Loucy (cell line): ENCODE measurements at regions not wholly inside any gene's neighbourhood (a gene's known extent, or its start where the extent isn't known, plus 50 kb on each side); places are given as distances from the start of the nearest gene placed in this dataset.

Experiments used
- H2AFZ ChIP-seq: fragments of 200-600 bp; sonication (generic); 2 replicates; pipeline ENCODE4 v1.6.0; 2016; ENCODE audit warnings: antibody characterized with exemption, mild to moderate bottlenecking, low read length, moderate library complexity
- H3F3A ChIP-seq: fragments of 200-600 bp; 2 replicates; pipeline ENCODE4 v1.6.0; 2016; ENCODE audit warnings: antibody characterized with exemption, low read depth, mild to moderate bottlenecking
- H3K27me3 ChIP-seq: fragments of 200-600 bp; sonication (generic); 2 replicates; pipeline ENCODE4 v1.6.1; 2014; ENCODE audit warnings: low read length, mild to moderate bottlenecking; ENCODE audit not compliant: insufficient read depth, poor library complexity, severe bottlenecking
- H3K36me3 ChIP-seq: fragments of 200-600 bp; sonication (generic); 2 replicates; pipeline ENCODE4 v1.6.1; 2016; ENCODE audit warnings: low read length; ENCODE audit not compliant: insufficient read depth
- H3K4me1 ChIP-seq: fragments of 200-600 bp; sonication (generic); 2 replicates; pipeline ENCODE4 v1.5.1; 2014; ENCODE audit warnings: low read length, mild to moderate bottlenecking; ENCODE audit not compliant: insufficient read depth, poor library complexity, severe bottlenecking
- H3K4me2 ChIP-seq: fragments of 200-600 bp; sonication (generic); 2 replicates; pipeline ENCODE4 v1.6.0; 2014; ENCODE audit warnings: antibody characterized with exemption, low read length, low read depth, mild to moderate bottlenecking; ENCODE audit not compliant: poor library complexity, severe bottlenecking
- H3K4me3 ChIP-seq: fragments of 200-600 bp; sonication (generic); 2 replicates; pipeline ENCODE4 v1.5.1; 2014; ENCODE audit warnings: low read length, mild to moderate bottlenecking, mixed read lengths; ENCODE audit not compliant: poor library complexity, severe bottlenecking
- H3K79me2 ChIP-seq: fragments of 200-600 bp; sonication (generic); 2 replicates; pipeline ENCODE4 v1.6.1; 2014; ENCODE audit warnings: low read length; ENCODE audit not compliant: insufficient read depth
- H3K9ac ChIP-seq: fragments of 200-600 bp; sonication (generic); 2 replicates; pipeline ENCODE4 v1.6.0; 2014; ENCODE audit warnings: mild to moderate bottlenecking, low read depth, low read length, moderate library complexity; ENCODE audit not compliant: poor library complexity, severe bottlenecking
- H3K9me2 ChIP-seq: fragments of 200-600 bp; sonication (generic); replicated peaks from 2 replicates; pipeline ENCODE4 v1.6.1; 2016; ENCODE audit warnings: low read depth, low read length, mixed read lengths
- H3K9me3 ChIP-seq: fragments of 200-600 bp; sonication (generic); 2 replicates; pipeline ENCODE4 v1.6.1; 2014; ENCODE audit warnings: mild to moderate bottlenecking, antibody characterized with exemption, low read length, low read depth; ENCODE audit not compliant: insufficient read depth
- H4K20me1 ChIP-seq: fragments of 200-600 bp; sonication (generic); 2 replicates; pipeline ENCODE4 v1.6.0; 2014; ENCODE audit warnings: antibody characterized with exemption, low read length, mild to moderate bottlenecking; ENCODE audit not compliant: insufficient read depth, poor library complexity, severe bottlenecking
- CTCF ChIP-seq: fragments of 200-600 bp; sonication (generic); conservative IDR thresholded peaks from 2 replicates; pipeline ENCODE4 v1.5.1; 2014; ENCODE audit warnings: mild to moderate bottlenecking, antibody characterized with exemption, low read length
- EZH2phosphoT487 ChIP-seq: fragments of 200-600 bp; IDR thresholded peaks from 2 replicates; pipeline ENCODE4 v1.6.1; 2018; ENCODE audit warnings: antibody characterized with exemption, mild to moderate bottlenecking, moderate library complexity, borderline replicate concordance

GRCh38 chr4:26145212-26145611 lies 175.6 kb upstream of the RBPJ start:
- Histone ChIP-seq H3K4me2 (no peak overlapping the region), H3K4me3 (no peak overlapping the region), H2AFZ (no peak overlapping the region)

GRCh38 chr4:26148927-26149326 lies 171.9 kb upstream of the RBPJ start:
- H3K79me2 ChIP-seq = no peaks in the 10 kb centered on the region
- H3K4me3 ChIP-seq = no peak overlapping the region
- H3K9me2 ChIP-seq = no peaks in the 10 kb centered on the region
- H3K4me2 ChIP-seq = no peak overlapping the region
- H3K27me3 ChIP-seq = no peaks in the 10 kb centered on the region
- H3K9ac ChIP-seq = no peak overlapping the region
- H3K9me3 ChIP-seq = no peaks in the 10 kb centered on the region
- TF ChIP-seq EZH2phosphoT487 (no peak), CTCF (no peak)
- H3F3A ChIP-seq = no peaks in the 10 kb centered on the region
- no peaks in the 10 kb centered on the region for H3K36me3 ChIP-seq
- no peaks in the 10 kb centered on the region for H4K20me1 ChIP-seq
- H2AFZ ChIP-seq = no peak overlapping the region
- no peaks in the 10 kb centered on the region for H3K4me1 ChIP-seq

More at GRCh38 chr4:26145212-26145611, 175.6 kb upstream of the RBPJ start:
- Histone ChIP-seq H3K27me3 (no peaks in the 10 kb centered on the region), H3F3A (no peaks in the 10 kb centered on the region), H3K79me2 (no peaks in the 10 kb centered on the region), H3K4me1 (no peaks in the 10 kb centered on the region), H3K9me2 (no peaks in the 10 kb centered on the region), H3K36me3 (no peaks in the 10 kb centered on the region), H4K20me1 (no peaks in the 10 kb centered on the region), H3K9ac (no peak overlapping the region), H3K9me3 (no peaks in the 10 kb centered on the region)
- no peak for TF ChIP-seq CTCF
- no peak for TF ChIP-seq EZH2phosphoT487

- H3K36me3 ChIP-seq = no peaks in the 10 kb centered on the region
- no peak overlapping the region for H3K9ac ChIP-seq
- H3K4me3 ChIP-seq = no peak overlapping the region
- no peaks in the 10 kb centered on the region for H3K9me3 ChIP-seq
- no peaks in the 10 kb centered on the region for H3K27me3 ChIP-seq
- no peaks in the 10 kb centered on the region for H3K4me1 ChIP-seq
- H4K20me1 ChIP-seq = no peaks in the 10 kb centered on the region
- no peak overlapping the region for H3K4me2 ChIP-seq
- TF ChIP-seq CTCF = no peak
- no peak for TF ChIP-seq EZH2phosphoT487
- H3F3A ChIP-seq = no peaks in the 10 kb centered on the region
- no peaks in the 10 kb centered on the region for H3K79me2 ChIP-seq
- H3K9me2 ChIP-seq = no peaks in the 10 kb centered on the region
- no peak overlapping the region for H2AFZ ChIP-seq
Observed at GRCh38 chr4:26150948-26151347, 169.9 kb upstream of the RBPJ start.
